ENCODE measurements at regions not wholly inside any gene's neighbourhood (a gene's known extent, or its start where the extent isn't known, plus 50 kb on each side); places are given as distances from the start of the nearest gene placed in this dataset.

- Histone ChIP-seq H3K27me3 (ENCODE audit: insufficient read depth, low read depth, severe bottlenecking) (no peaks in the 10 kb centered on the region), H3K4me3 (ENCODE audit: low read depth, low read length) (no peak overlapping the region), H3K36me3 (no peaks in the 10 kb centered on the region), H3K27ac (no peak overlapping the region), H3K9me3 (ENCODE audit: severe bottlenecking) (no peaks in the 10 kb centered on the region)
- no peak for DNase-seq
- no peak for TF ChIP-seq CTCF (IDR thresholded peaks at IDR 0.05; ENCODE audit: low read depth, low read length)
Measured at GRCh38 chrX:64097891-64098290, 107.6 kb downstream of the AMER1 start.

GRCh38 chrX:64093761-64094160 lies 111.7 kb downstream of the AMER1 start:
- Histone ChIP-seq H3K4me3 (ENCODE audit: low read depth, low read length) (no peak overlapping the region), H3K27me3 (ENCODE audit: insufficient read depth, low read depth, severe bottlenecking) (peaks cover under 1% of the 10 kb centered on the region), H3K27ac (no peak overlapping the region), H3K9me3 (ENCODE audit: severe bottlenecking) (no peaks in the 10 kb centered on the region), H3K36me3 (no peaks in the 10 kb centered on the region)
- TF ChIP-seq CTCF (IDR thresholded peaks at IDR 0.05; ENCODE audit: low read depth, low read length): peak; percentile 34
- no peak for DNase-seq

Measured in WERI-Rb-1 (cell line).